ENCODE measurements at regions not wholly inside any gene's neighbourhood (a gene's known extent, or its start where the extent isn't known, plus 50 kb on each side); places are given as distances from the start of the nearest gene placed in this dataset.

DNA sequence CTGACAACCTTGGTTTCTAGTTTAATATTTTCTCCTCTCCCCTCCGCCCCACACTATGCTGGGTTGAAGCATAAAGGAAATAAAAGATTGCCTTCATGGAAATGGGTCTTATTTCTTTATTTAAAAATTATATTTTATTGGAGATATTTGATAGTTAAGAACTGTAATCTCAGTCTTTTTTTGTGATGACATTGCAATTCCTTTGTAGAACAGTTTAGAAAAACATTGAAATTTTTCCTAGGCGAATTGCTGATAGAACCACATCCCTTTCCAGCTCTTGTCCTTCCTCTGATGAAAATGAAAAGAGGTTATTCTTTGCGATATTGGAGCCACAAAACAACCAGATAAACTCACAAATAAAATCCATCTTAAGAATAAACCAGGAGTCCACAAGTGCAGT lies 125.6 kb upstream of the NRIP1 start:
- Mint-ChIP-seq H3K4me1 (peaks cover 18% of the 10 kb centered on the region), H3K27ac (no peak overlapping the region), H3K27me3 (ENCODE audit: low read depth, poor library complexity) (no peaks in the 10 kb centered on the region), H3K36me3 (ENCODE audit: low read depth) (no peaks in the 10 kb centered on the region), H3K4me3 (no peak overlapping the region), H3K9me3 (peaks cover 12% of the 10 kb centered on the region)
- TF ChIP-seq, protein P1, sequence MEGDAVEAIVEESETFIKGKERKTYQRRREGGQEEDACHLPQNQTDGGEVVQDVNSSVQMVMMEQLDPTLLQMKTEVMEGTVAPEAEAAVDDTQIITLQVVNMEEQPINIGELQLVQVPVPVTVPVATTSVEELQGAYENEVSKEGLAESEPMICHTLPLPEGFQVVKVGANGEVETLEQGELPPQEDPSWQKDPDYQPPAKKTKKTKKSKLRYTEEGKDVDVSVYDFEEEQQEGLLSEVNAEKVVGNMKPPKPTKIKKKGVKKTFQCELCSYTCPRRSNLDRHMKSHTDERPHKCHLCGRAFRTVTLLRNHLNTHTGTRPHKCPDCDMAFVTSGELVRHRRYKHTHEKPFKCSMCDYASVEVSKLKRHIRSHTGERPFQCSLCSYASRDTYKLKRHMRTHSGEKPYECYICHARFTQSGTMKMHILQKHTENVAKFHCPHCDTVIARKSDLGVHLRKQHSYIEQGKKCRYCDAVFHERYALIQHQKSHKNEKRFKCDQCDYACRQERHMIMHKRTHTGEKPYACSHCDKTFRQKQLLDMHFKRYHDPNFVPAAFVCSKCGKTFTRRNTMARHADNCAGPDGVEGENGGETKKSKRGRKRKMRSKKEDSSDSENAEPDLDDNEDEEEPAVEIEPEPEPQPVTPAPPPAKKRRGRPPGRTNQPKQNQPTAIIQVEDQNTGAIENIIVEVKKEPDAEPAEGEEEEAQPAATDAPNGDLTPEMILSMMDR (IDR thresholded peaks at IDR 0.05): no peak
- DNase-seq: no peak

DNA sequence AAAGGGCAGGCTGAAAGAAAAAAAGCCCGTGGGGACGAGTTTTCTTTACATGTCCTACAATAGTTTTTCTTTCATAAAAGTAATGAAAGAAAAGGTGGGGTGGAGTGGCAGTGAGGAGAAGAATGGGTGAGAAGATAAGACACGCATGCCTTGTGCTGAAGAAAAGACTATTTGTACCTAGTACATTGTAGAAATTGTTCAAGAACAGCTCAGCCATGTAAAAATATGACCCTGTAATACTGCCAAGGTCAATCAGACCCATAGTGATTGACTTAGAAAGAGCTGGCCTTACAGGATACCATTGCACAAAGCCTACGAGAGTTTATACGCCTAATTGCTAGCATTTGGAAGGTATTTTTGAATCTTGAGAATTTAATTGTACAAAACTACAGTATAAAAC lies 126.0 kb upstream of the NRIP1 start:
- Mint-ChIP-seq H3K36me3 (ENCODE audit: low read depth) (no peaks in the 10 kb centered on the region), H3K27ac (no peak overlapping the region), H3K9me3 (peaks cover 12% of the 10 kb centered on the region), H3K27me3 (ENCODE audit: low read depth, poor library complexity) (no peaks in the 10 kb centered on the region), H3K4me1 (peaks cover 22% of the 10 kb centered on the region), H3K4me3 (no peak overlapping the region)
- no peak for DNase-seq
- TF ChIP-seq, protein P1 (IDR thresholded peaks at IDR 0.05): no peak

DNA sequence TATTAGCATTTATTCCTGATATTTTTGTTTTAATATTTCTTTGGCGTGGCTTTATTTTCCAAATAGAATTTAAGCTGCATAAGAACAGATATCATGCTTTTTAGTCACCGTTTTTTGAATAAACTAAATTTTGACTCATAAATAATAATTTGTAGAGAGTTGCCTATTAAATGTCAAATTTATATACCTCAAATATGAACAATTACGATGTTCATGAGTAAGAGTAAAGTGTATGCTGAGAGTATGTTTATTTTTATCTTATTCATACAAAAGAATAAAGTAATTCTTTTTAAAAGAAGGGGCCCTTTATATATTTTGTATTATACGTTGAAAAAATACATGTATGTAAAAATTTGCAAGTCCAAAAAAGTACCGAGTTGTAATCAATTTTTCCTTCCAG lies 126.5 kb upstream of the NRIP1 start:
- Mint-ChIP-seq H3K36me3 (ENCODE audit: low read depth) (no peaks in the 10 kb centered on the region), H3K27me3 (ENCODE audit: low read depth, poor library complexity) (no peaks in the 10 kb centered on the region), H3K9me3 (peaks cover 12% of the 10 kb centered on the region), H3K4me1 (peaks cover 27% of the 10 kb centered on the region), H3K27ac (no peak overlapping the region), H3K4me3 (no peak overlapping the region)
- no peak for DNase-seq
- TF ChIP-seq, protein P1 (IDR thresholded peaks at IDR 0.05): no peak

DNA sequence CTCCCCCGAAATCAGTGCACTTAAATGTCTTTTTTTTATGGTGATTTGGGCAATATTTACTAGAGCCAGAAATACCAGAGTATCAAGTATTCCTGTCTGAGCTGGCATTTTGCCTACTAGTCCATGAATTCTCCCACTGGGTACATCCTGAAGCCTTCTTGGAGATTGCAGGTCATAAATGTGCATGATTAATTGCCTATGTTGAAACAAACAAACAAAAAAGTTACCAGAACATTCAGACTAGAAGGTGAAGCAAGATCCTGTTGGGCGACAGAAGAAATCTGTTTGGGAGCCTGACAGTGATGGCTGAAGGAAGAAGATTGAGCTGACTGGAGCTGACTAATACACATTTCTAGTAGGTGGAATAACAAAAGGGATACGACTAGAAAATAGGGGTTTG lies 127.4 kb upstream of the NRIP1 start:
- H3K4me3 Mint-ChIP-seq: no peak overlapping the region
- no peak for DNase-seq
- H3K36me3 Mint-ChIP-seq (ENCODE audit: low read depth): no peaks in the 10 kb centered on the region
- H3K9me3 Mint-ChIP-seq: peaks cover 11% of the 10 kb centered on the region
- TF ChIP-seq, protein P1 (IDR thresholded peaks at IDR 0.05): no peak
- peaks cover 28% of the 10 kb centered on the region for H3K4me1 Mint-ChIP-seq
- H3K27me3 Mint-ChIP-seq (ENCODE audit: low read depth, poor library complexity): peaks cover under 1% of the 10 kb centered on the region
- H3K27ac Mint-ChIP-seq: no peak overlapping the region

DNA sequence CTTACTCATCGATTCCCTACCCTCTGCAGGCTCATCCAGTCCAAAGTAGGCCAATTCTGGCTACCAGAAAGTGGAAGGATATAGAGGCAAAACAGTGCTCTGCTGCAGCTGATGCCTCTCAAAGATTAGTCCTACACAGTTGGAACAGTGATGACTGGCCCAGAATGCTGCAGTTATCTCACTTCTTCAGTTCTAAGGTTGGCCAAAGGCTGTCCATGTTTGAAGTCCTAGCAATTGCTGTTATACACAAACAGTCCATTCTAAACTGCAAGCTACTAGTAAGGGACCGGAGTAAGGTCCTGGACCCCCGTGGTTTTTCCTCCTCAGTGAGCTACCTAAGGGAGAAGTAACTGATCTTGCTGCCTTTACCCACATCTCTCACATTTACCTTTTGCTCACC lies 129.1 kb upstream of the NRIP1 start:
- Mint-ChIP-seq H3K36me3 (ENCODE audit: low read depth) (no peaks in the 10 kb centered on the region), H3K4me1 (peaks cover 33% of the 10 kb centered on the region), H3K27me3 (ENCODE audit: low read depth, poor library complexity) (peaks cover 5% of the 10 kb centered on the region), H3K4me3 (no peak overlapping the region), H3K9me3 (peaks cover 4% of the 10 kb centered on the region), H3K27ac (no peak overlapping the region)
- TF ChIP-seq, protein P1 (IDR thresholded peaks at IDR 0.05): no peak
- no peak for DNase-seq

DNA sequence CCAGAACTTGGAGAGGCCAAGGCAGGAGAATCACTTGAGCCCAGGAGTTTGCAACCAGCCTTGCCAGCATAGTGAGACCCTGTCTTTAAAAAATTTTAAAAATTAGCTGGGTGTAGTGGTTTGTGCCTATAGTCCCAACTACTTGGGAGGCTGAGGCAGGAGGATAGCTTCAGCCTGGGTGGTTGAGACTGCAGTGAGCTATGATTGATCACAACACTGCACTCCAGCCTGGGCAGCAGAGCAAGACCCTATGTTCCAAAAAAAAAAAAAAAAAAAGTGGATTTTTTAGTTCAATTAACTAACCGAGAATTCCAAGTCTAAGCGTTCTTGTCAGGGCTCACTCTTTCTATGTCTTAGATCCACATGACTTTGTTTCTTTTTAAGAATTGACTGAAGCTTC lies 130.3 kb upstream of the NRIP1 start:
- H3K27me3 Mint-ChIP-seq (ENCODE audit: low read depth, poor library complexity): peaks cover 5% of the 10 kb centered on the region
- DNase-seq: no peak
- H3K9me3 Mint-ChIP-seq: peaks cover 4% of the 10 kb centered on the region
- peaks cover 33% of the 10 kb centered on the region for H3K4me1 Mint-ChIP-seq
- no peaks in the 10 kb centered on the region for H3K36me3 Mint-ChIP-seq (ENCODE audit: low read depth)
- H3K27ac Mint-ChIP-seq: no peak overlapping the region
- no peak overlapping the region for H3K4me3 Mint-ChIP-seq
- TF ChIP-seq, protein P1 (IDR thresholded peaks at IDR 0.05): no peak

Measured in nephron progenitor cell (in vitro differentiated cells).